Body of pancreas (tissue), 4 donors: ENCODE measurements at regions not wholly inside any gene's neighbourhood (a gene's known extent, or its start where the extent isn't known, plus 50 kb on each side); places are given as distances from the start of the nearest gene placed in this dataset.

Source experiments
- CTCF ChIP-seq, 7 experiments: fragments of 450-650 bp in 4 of 7; fragments of 200-600 bp in 3 of 7; sonication (generic) in 3 of 7; IDR thresholded peaks; one replicate each; pipeline ENCODE4 v1.5.1; 2016 to 2019; ENCODE audit warnings: antibody characterized with exemption in 7 of 7
- POLR2A ChIP-seq, 3 donors: fragments of 450-650 bp; IDR thresholded peaks; one replicate each; pipeline ENCODE4 v1.6.1; 2016; ENCODE audit warnings: antibody characterized with exemption in 3 of 3, mild to moderate bottlenecking in 2 of 3

DNA sequence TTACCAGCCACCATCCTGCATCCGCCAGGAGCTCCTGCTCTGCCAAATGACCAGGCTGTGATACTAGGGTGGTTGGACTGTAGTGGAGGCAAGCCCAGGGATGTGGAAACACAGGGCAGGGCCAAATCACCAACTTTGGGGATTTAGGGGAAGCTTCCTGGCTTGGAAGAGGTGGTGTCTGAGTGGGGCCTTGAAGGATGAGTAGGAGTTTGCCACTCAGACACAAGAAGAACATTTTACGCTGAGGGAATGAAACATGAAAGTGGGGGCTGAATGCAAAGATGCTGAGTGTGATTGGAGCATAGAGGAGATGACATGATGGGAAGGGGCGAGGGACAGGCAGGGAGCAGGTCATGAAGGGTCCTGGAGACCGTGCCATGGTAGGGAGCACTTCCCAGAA, 329.5 kb downstream of the RPS24 start:
- no peak for TF ChIP-seq CTCF (IDR thresholded peaks at IDR 0.05)
- no peak for TF ChIP-seq POLR2A (IDR thresholded peaks at IDR 0.05)
